Sigmoid colon (tissue), 6 donors: ENCODE measurements at regions not wholly inside any gene's neighbourhood (a gene's known extent, or its start where the extent isn't known, plus 50 kb on each side); places are given as distances from the start of the nearest gene placed in this dataset.

Experiments
- DNase-seq: peaks from one replicate; pipeline ENCODE4 v3.0.0-alpha.2; 2019
- H3K27ac ChIP-seq, 4 donors: fragments of 200-600 bp; sonication (generic); one replicate each; pipeline ENCODE4 v1.5.1; 2016 to 2019; ENCODE audit warnings: mild to moderate bottlenecking in 1 of 4
- H3K27me3 ChIP-seq, 3 donors: fragments of 200-600 bp; sonication (generic); one replicate each; pipeline ENCODE4 v1.5.1; 2019; ENCODE audit warnings: mild to moderate bottlenecking in 1 of 3
- H3K36me3 ChIP-seq, 4 donors: fragments of 200-600 bp; sonication (generic); one replicate each; pipeline ENCODE4 v1.5.1; 2016 to 2019
- H3K4me1 ChIP-seq, 4 donors: fragments of 200-600 bp; sonication (generic); one replicate each; pipeline ENCODE4 v1.5.1; 2017 to 2019
- H3K4me3 ChIP-seq, 4 donors: fragments of 200-600 bp; sonication (generic); one replicate each; pipeline ENCODE4 v1.5.1; 2017 to 2019; ENCODE audit warnings: mild to moderate bottlenecking in 2 of 4, moderate library complexity in 1 of 4
- H3K9me3 ChIP-seq, 4 donors: fragments of 200-600 bp in 3 of 4; sonication (generic) in 3 of 4; one replicate each; pipeline versions ENCODE4 v1.5.1 to v1.6.1; 2013 to 2019
- CTCF ChIP-seq, 4 experiments: fragments of 450-650 bp in 3 of 4; fragments of 200-600 bp in 1 of 4; IDR thresholded peaks; one replicate each; pipeline ENCODE4 v1.5.1; 2016 to 2019; ENCODE audit warnings: antibody characterized with exemption in 4 of 4, mild to moderate bottlenecking in 3 of 4, moderate library complexity in 2 of 4
- EP300 ChIP-seq, 4 donors: sonication (generic); formaldehyde crosslinking; IDR thresholded peaks; one replicate each; pipeline ENCODE4 v1.6.1; 2017; ENCODE audit warnings: antibody characterized with exemption in 4 of 4
- POLR2A ChIP-seq, 2 donors: fragments of 450-650 bp; IDR thresholded peaks; one replicate each; pipeline ENCODE4 v1.6.1; 2016; ENCODE audit warnings: antibody characterized with exemption in 2 of 2, mild to moderate bottlenecking in 2 of 2, moderate library complexity in 2 of 2
- POLR2AphosphoS5 ChIP-seq, 4 donors: sonication (generic); formaldehyde crosslinking; IDR thresholded peaks; one replicate each; pipeline ENCODE4 v1.6.1; 2017; ENCODE audit warnings: antibody characterized with exemption in 4 of 4
- WGBS, 2 donors: extraction: QIAGEN DNeasy Blood & Tissue Kit; methylation state at CpG; one replicate each; pipeline ENCODE4 v1.1.7; 2013; 5-methylcytosine and 5-hydroxymethylcytosine counted together
- intact Hi-C: fragments of 100-400 bp; cut with DNase I; formaldehyde crosslinking; loops from one replicate; pipeline ENCODE4 v1.15.1; 2023
- donor health status: healthy with polysubstance abuse.
- donor health status: healthy.

- no peaks in the 10 kb centered on the region for H3K27me3 ChIP-seq
- H3K36me3 ChIP-seq: no peaks in the 10 kb centered on the region
- no peak overlapping the region for H3K4me3 ChIP-seq
- H3K4me1 ChIP-seq: peaks cover 0 to 27% (median 18%) of the 10 kb centered on the region in 4 donors
- H3K27ac ChIP-seq: no peak overlapping the region
- DNase-seq: no peak
- TF ChIP-seq CTCF (IDR thresholded peaks at IDR 0.05) (no peak), POLR2AphosphoS5 (IDR thresholded peaks at IDR 0.05) (no peak), POLR2A (IDR thresholded peaks at IDR 0.05) (no peak), EP300 (IDR thresholded peaks at IDR 0.05) (no peak)
- intact Hi-C loops: no loop called here
- H3K9me3 ChIP-seq: no peaks in the 10 kb centered on the region
Observed at GRCh38 chr15:39200586-39200985, 380.3 kb upstream of the THBS1 start.

GRCh38 chr15:39202641-39203040 is 378.2 kb upstream of the THBS1 start:
- H3K36me3 ChIP-seq: no peaks in the 10 kb centered on the region
- H3K4me1 ChIP-seq: peaks cover 0 to 19% (median 18%) of the 10 kb centered on the region in 4 donors
- intact Hi-C loops: no loop called here
- no peak overlapping the region for H3K4me3 ChIP-seq
- H3K27ac ChIP-seq: no peak overlapping the region
- no peaks in the 10 kb centered on the region for H3K9me3 ChIP-seq
- H3K27me3 ChIP-seq: no peaks in the 10 kb centered on the region
- no peak for TF ChIP-seq POLR2A (IDR thresholded peaks at IDR 0.05)
- no peak for TF ChIP-seq POLR2AphosphoS5 (IDR thresholded peaks at IDR 0.05)
- TF ChIP-seq EP300 (IDR thresholded peaks at IDR 0.05): no peak
- no peak for TF ChIP-seq CTCF (IDR thresholded peaks at IDR 0.05)
- no peak for DNase-seq
- 63 to 78% methylated on average over 1 of the region's 1 CpG for WGBS, 2 donors

- H3K4me1 ChIP-seq: peaks cover 0 to 8% (median 6%) of the 10 kb centered on the region in 4 donors
- no peak for TF ChIP-seq POLR2A (IDR thresholded peaks at IDR 0.05)
- no peak for TF ChIP-seq POLR2AphosphoS5 (IDR thresholded peaks at IDR 0.05)
- TF ChIP-seq EP300 (IDR thresholded peaks at IDR 0.05): no peak
- TF ChIP-seq CTCF (IDR thresholded peaks at IDR 0.05): no peak
- no peak for DNase-seq
- no peaks in the 10 kb centered on the region for H3K9me3 ChIP-seq
- no peaks in the 10 kb centered on the region for H3K36me3 ChIP-seq
- no peak overlapping the region for H3K27ac ChIP-seq
- intact Hi-C loops: no loop called here
- 73 to 74% methylated on average over 1 of the region's 1 CpG for WGBS, 2 donors
- no peaks in the 10 kb centered on the region for H3K27me3 ChIP-seq
- H3K4me3 ChIP-seq: no peak overlapping the region
Observed at GRCh38 chr15:39204031-39204430, 376.8 kb upstream of the THBS1 start.

- Histone ChIP-seq H3K4me1 (peaks cover 0 to 3% (median 0%) of the 10 kb centered on the region in 4 donors), H3K27ac (no peak overlapping the region), H3K4me3 (no peak overlapping the region), H3K9me3 (no peaks in the 10 kb centered on the region), H3K36me3 (no peaks in the 10 kb centered on the region), H3K27me3 (no peaks in the 10 kb centered on the region)
- no peak for TF ChIP-seq EP300 (IDR thresholded peaks at IDR 0.05)
- TF ChIP-seq POLR2AphosphoS5 (IDR thresholded peaks at IDR 0.05): no peak
- no peak for TF ChIP-seq POLR2A (IDR thresholded peaks at IDR 0.05)
- no peak for TF ChIP-seq CTCF (IDR thresholded peaks at IDR 0.05)
- no peak for DNase-seq
- intact Hi-C loops: no loop called here
Observed at GRCh38 chr15:39205081-39205480, 375.8 kb upstream of the THBS1 start.
